GM13977 (cell line): ENCODE measurements at regions not wholly inside any gene's neighbourhood (a gene's known extent, or its start where the extent isn't known, plus 50 kb on each side); places are given as distances from the start of the nearest gene placed in this dataset.

Source experiments
- DNase-seq: peaks from one replicate; pipeline ENCODE4 v3.0.0; 2012; ENCODE audit warnings: low spot score
- in situ Hi-C: fragments of 300-500 bp; cut with MboI; formaldehyde crosslinking; loops from one replicate; pipeline ENCODE4 v1.12.0; 2022; ENCODE audit warnings: low sequenced_read_pairs, low pct_unique_long_range_greater_than_20kb, mixed read lengths, inconsistent platforms; ENCODE audit not compliant: unreplicated experiment
- TF ChIP-seq, protein P1 (sequence below): IDR thresholded peaks from 2 replicates; pipeline ENCODE4 v1.5.1; 2012; ENCODE audit warnings: mild to moderate bottlenecking, control low read depth; ENCODE audit not compliant: insufficient read depth; ENCODE audit errors: extremely low read depth, missing control alignments

DNA sequence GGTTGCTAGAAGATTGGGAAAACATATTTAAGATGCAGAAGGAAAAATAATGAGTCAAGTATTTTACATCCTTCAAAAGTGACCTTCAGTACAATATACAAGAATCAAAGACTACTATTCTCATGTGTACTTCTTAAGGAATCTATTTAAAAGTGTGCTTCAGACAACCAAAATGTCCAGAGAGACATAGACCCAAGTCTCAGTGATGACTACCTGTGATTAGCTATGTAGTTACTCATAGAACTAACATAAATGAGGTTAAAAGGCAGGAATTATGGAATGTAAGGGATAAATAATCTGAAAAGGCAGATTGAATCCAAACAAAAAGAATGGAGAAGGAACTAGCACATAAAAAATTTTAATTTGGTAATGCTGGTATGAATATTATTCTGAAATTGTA, 634.7 kb upstream of the FAM241A start:
- in situ Hi-C loops, result no loop called here
- TF ChIP-seq, protein P1, sequence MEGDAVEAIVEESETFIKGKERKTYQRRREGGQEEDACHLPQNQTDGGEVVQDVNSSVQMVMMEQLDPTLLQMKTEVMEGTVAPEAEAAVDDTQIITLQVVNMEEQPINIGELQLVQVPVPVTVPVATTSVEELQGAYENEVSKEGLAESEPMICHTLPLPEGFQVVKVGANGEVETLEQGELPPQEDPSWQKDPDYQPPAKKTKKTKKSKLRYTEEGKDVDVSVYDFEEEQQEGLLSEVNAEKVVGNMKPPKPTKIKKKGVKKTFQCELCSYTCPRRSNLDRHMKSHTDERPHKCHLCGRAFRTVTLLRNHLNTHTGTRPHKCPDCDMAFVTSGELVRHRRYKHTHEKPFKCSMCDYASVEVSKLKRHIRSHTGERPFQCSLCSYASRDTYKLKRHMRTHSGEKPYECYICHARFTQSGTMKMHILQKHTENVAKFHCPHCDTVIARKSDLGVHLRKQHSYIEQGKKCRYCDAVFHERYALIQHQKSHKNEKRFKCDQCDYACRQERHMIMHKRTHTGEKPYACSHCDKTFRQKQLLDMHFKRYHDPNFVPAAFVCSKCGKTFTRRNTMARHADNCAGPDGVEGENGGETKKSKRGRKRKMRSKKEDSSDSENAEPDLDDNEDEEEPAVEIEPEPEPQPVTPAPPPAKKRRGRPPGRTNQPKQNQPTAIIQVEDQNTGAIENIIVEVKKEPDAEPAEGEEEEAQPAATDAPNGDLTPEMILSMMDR, result no peak
- no peak for DNase-seq

DNA sequence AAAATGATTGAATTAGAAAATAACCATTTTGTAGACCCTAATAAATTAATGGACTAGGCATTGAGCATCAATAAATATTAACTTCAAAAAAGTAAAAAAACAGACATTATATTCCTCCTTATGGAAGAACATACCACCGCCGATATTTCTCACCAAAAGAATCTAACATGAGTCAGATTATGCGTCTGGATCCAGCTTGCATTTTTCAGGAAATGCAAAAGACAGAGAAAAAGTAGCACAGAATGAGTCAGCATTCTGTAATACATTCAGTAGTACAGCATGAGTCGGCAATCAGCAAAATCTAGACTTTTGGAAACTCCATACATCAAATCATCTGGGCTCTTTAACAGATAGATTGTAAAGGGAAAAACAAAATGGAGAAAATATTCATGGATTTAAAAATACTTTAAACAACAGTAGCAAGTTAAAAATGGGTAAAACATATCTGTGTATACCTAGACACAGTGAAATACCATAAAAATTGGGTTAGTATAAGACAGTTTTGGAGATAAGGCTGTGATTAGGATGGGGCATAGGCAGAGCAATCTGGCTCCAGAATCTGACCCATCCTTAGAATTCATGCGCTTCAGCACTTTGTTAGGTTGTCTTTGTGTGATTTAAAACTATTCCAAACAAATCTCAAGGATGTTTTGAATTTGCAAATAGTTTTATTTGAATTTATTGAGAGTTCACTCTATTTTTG, 633.0 kb upstream of the FAM241A start:
- TF ChIP-seq, protein P1, result no peak
- in situ Hi-C loops, result no loop called here
- no peak for DNase-seq

DNA sequence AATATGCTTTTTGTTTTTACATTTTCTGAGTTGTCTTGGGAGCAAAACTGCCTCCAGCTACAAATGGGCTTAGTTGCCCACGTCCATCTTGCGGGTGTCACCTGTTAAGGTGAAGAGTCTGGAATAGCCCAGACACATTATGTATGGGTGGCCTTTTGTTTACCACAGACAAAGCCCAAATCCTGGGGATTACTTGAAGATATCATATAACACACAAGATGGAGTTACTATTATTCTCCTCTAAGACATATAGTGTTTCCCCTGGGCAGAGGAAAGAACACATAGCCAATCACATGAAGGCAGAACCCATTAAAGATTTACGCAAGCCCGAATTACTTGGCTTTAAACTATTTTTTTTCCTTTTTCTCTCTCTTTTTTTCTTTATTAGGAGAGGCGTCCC, 625.6 kb upstream of the FAM241A start:
- in situ Hi-C loops, result no loop called here
- TF ChIP-seq, protein P1, result no peak
- no peak for DNase-seq

DNA sequence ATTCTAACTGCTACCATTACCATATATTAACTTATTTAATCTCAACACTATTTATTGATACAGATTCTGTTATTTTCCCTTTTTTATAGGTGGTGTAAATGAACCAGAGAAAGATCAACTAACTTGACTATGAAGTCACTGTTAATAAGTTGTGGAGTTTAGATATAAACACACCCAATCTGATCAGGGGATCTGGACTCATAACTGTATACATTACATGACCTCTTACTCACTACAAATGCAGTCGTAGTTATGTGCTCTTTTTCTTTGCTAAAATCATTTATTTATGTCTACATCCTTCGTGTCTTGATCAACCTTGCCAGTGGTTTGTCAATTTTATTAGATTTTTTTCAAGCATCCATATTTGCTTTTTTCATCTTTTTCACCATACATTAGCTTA, 614.8 kb upstream of the FAM241A start:
- DNase-seq, result no peak
- in situ Hi-C loops, result no loop called here
- TF ChIP-seq, protein P1, result no peak

DNA sequence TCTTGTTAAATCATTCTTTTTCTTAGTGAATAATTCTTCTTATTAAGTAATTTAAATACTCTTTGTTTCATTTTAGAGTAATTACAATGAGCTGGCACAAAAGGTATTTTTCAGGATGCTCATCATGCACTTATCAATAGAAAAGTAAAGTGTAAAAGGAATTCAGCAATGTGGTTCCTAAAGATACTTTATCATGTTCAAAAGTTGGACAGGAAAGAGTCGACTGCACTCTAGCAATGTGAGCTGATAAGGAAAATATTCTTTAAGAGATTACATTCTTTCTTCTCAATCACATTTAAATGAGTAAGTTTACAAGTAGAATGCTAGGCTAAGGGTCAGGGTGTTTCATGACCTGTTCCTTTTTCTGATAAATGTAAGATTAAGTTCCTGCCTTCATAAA, 609.5 kb upstream of the FAM241A start:
- no peak for DNase-seq
- in situ Hi-C loops, result no loop called here
- TF ChIP-seq, protein P1, result no peak

DNA sequence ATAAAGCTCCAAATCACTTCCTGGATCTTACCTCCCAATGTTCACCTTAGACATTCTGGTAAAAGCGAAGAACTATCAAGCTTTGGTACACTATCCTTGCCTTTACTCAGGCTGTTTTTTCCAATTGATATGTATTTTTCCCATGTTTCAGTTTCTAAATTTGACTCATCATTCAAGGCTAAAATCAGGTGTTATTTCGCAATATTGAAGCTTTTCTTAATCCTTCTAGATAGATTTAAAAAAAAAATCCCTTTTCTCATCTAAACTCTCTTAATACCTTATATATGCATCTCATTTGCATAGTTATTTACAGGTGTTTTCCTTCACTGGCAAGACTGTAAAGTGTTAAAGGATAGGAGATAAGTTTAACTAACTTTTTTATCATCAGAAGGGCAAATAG, 608.1 kb upstream of the FAM241A start:
- TF ChIP-seq, protein P1, result no peak
- in situ Hi-C loops, result no loop called here

More for the DNA sequence above, 608.1 kb upstream of the FAM241A start:
- no peak for DNase-seq
